ENCODE measurements at regions not wholly inside any gene's neighbourhood (a gene's known extent, or its start where the extent isn't known, plus 50 kb on each side); places are given as distances from the start of the nearest gene placed in this dataset.

- TF ChIP-seq, protein P1, sequence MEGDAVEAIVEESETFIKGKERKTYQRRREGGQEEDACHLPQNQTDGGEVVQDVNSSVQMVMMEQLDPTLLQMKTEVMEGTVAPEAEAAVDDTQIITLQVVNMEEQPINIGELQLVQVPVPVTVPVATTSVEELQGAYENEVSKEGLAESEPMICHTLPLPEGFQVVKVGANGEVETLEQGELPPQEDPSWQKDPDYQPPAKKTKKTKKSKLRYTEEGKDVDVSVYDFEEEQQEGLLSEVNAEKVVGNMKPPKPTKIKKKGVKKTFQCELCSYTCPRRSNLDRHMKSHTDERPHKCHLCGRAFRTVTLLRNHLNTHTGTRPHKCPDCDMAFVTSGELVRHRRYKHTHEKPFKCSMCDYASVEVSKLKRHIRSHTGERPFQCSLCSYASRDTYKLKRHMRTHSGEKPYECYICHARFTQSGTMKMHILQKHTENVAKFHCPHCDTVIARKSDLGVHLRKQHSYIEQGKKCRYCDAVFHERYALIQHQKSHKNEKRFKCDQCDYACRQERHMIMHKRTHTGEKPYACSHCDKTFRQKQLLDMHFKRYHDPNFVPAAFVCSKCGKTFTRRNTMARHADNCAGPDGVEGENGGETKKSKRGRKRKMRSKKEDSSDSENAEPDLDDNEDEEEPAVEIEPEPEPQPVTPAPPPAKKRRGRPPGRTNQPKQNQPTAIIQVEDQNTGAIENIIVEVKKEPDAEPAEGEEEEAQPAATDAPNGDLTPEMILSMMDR (IDR thresholded peaks at IDR 0.05; ENCODE audit: low read depth, low read length), result no peak
- TF ChIP-seq EZH2phosphoT487 (IDR thresholded peaks at IDR 0.05; ENCODE audit: low read depth), result no peak
Measured at GRCh38 chr1:106978477-106979322, 77.8 kb upstream of the PRMT6 start.

Data from OCI-LY3 (cell line).